HL-60 (cell line): ENCODE measurements at regions not wholly inside any gene's neighbourhood (a gene's known extent, or its start where the extent isn't known, plus 50 kb on each side); places are given as distances from the start of the nearest gene placed in this dataset.

ENCODE experiments used
- DNase-seq, 2 experiments: peaks; one replicate each; pipeline ENCODE4 v3.0.0-alpha.2; 2010 to 2020; ENCODE audit warnings: low read depth in 1 of 2, low spot score in 1 of 2
- H3K27ac ChIP-seq: fragments of 250-450 bp; sonication (Bioruptor Pico); replicated peaks from 2 replicates; pipeline ENCODE4 v1.5.1; 2020; ENCODE audit warnings: mild to moderate bottlenecking, moderate library complexity
- H3K27me3 ChIP-seq: fragments of 250-450 bp; sonication (Bioruptor Pico); 2 replicates; pipeline ENCODE4 v1.5.1; 2021; ENCODE audit warnings: mild to moderate bottlenecking, moderate library complexity; ENCODE audit not compliant: insufficient read depth, poor library complexity, severe bottlenecking
- H3K4me3 ChIP-seq: replicated peaks from 2 replicates; pipeline ENCODE4 v1.5.1; 2011; ENCODE audit warnings: mild to moderate bottlenecking, control low read depth, low read length; ENCODE audit not compliant: insufficient read depth
- GABPA ChIP-seq: IDR thresholded peaks from 2 replicates; pipeline ENCODE4 v1.6.1; 2012; ENCODE audit warnings: low read depth
- POLR2AphosphoS5 ChIP-seq: IDR thresholded peaks from 2 replicates; pipeline ENCODE4 v1.6.1; 2012; ENCODE audit warnings: low read depth
- SPI1 ChIP-seq: IDR thresholded peaks from 2 replicates; pipeline ENCODE4 v1.6.1; 2012; ENCODE audit warnings: low read depth, mild to moderate bottlenecking, borderline replicate concordance
- TF ChIP-seq, protein P1 (sequence below): IDR thresholded peaks from 2 replicates; pipeline ENCODE4 v1.6.1; 2012; ENCODE audit warnings: low read depth; ENCODE audit not compliant: insufficient replicate concordance
- TF ChIP-seq, protein P2 (sequence below): IDR thresholded peaks from one replicate; pipeline ENCODE4 v1.5.1; 2011; ENCODE audit warnings: low read length, control low read depth, inconsistent platforms; ENCODE audit not compliant: insufficient read depth

DNA sequence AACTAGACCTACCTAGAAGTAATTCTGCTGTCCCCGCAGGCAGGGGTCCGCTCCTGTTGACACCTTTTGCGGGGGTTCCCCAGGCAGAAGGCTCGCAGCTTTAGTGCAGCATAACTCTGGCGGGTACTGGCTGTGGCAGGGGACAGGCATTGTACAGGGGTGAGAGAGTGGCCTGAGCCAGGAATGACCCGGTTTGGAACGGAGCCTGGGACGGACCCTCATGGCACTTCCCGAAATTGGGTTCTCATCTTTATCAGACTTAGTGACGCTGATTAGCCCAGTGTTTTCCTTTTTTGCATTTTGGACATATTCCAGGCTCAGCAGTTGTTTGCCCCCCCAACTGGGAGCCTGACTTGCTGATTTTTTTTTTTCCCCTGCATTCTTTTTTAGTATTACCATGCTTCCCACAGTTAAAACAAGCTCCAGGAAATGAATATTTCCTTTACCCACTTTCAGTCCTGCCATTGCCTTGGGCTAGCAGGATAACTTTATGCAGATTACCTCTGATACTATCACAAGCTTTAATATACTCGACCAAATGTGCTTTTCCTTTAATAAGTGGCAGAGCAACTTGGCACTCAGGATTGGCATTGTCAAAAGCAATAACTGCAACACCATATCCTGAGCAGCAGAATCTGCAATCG is 55.8 kb upstream of the WDR1 start:
- TF ChIP-seq, protein P1, sequence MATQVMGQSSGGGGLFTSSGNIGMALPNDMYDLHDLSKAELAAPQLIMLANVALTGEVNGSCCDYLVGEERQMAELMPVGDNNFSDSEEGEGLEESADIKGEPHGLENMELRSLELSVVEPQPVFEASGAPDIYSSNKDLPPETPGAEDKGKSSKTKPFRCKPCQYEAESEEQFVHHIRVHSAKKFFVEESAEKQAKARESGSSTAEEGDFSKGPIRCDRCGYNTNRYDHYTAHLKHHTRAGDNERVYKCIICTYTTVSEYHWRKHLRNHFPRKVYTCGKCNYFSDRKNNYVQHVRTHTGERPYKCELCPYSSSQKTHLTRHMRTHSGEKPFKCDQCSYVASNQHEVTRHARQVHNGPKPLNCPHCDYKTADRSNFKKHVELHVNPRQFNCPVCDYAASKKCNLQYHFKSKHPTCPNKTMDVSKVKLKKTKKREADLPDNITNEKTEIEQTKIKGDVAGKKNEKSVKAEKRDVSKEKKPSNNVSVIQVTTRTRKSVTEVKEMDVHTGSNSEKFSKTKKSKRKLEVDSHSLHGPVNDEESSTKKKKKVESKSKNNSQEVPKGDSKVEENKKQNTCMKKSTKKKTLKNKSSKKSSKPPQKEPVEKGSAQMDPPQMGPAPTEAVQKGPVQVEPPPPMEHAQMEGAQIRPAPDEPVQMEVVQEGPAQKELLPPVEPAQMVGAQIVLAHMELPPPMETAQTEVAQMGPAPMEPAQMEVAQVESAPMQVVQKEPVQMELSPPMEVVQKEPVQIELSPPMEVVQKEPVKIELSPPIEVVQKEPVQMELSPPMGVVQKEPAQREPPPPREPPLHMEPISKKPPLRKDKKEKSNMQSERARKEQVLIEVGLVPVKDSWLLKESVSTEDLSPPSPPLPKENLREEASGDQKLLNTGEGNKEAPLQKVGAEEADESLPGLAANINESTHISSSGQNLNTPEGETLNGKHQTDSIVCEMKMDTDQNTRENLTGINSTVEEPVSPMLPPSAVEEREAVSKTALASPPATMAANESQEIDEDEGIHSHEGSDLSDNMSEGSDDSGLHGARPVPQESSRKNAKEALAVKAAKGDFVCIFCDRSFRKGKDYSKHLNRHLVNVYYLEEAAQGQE = no peak
- TF ChIP-seq GABPA (no peak), POLR2AphosphoS5 (no peak), SPI1 (no peak)
- TF ChIP-seq, protein P2, sequence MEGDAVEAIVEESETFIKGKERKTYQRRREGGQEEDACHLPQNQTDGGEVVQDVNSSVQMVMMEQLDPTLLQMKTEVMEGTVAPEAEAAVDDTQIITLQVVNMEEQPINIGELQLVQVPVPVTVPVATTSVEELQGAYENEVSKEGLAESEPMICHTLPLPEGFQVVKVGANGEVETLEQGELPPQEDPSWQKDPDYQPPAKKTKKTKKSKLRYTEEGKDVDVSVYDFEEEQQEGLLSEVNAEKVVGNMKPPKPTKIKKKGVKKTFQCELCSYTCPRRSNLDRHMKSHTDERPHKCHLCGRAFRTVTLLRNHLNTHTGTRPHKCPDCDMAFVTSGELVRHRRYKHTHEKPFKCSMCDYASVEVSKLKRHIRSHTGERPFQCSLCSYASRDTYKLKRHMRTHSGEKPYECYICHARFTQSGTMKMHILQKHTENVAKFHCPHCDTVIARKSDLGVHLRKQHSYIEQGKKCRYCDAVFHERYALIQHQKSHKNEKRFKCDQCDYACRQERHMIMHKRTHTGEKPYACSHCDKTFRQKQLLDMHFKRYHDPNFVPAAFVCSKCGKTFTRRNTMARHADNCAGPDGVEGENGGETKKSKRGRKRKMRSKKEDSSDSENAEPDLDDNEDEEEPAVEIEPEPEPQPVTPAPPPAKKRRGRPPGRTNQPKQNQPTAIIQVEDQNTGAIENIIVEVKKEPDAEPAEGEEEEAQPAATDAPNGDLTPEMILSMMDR = no peak
- Histone ChIP-seq H3K27me3 (no peaks in the 10 kb centered on the region), H3K27ac (no peak overlapping the region), H3K4me3 (no peak overlapping the region)
- DNase-seq = no peak

DNA sequence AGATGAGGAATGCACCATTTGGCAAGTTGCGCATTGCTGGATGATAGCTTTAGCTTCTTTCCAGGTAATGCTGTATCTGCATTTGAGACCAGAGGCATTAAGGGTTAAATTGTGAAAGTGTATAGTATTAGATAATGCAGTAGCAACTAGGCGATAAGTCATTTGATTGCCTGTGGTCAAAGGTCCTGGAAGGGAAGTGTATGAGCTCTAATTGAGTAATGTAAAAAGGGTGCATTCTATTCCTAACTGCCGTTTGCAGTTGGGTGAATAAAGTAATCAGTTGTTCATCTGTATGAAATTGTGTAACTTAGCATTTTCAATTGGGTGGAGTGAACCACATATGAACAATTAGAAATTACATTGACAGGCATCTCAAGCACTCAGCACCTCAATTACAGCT is 54.5 kb upstream of the WDR1 start:
- DNase-seq = no peak
- Histone ChIP-seq H3K27me3 (no peaks in the 10 kb centered on the region), H3K4me3 (no peak overlapping the region), H3K27ac (no peak overlapping the region)
- TF ChIP-seq POLR2AphosphoS5 (no peak), SPI1 (no peak), GABPA (no peak)
- TF ChIP-seq, protein P1 = no peak
- TF ChIP-seq, protein P2 = no peak

DNA sequence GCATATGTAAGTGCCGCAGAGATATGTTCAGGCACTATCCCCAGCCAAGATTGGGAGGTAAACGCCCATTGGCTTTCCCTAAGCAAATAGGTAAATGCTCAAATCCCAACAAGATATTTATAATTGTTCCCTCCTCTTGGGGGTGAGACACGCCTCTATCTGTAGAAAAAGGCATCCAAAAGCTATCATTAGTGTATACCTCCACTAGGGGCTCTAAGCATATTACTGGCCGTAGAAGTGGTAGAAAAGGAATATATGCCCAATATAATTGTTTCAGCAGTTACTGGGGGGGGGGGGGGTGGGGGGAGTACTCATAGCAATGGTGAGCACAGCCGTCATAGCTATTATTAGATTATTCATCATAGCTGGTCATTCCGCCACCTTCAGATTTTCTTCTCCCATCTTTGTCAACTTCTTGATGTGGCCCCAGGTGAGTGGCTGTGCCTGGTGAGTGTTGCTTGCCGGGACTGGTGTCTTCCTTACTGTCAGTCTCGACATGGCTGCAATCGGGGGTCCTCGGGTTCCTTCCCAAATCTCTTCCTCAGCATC is 53.3 kb upstream of the WDR1 start:
- TF ChIP-seq, protein P1 = no peak
- TF ChIP-seq POLR2AphosphoS5 = no peak
- no peak for TF ChIP-seq GABPA
- TF ChIP-seq, protein P2 = no peak
- no peak for TF ChIP-seq SPI1
- Histone ChIP-seq H3K27ac (no peak overlapping the region), H3K27me3 (no peaks in the 10 kb centered on the region), H3K4me3 (no peak overlapping the region)
- DNase-seq = no peak
